K562 (cell line): ENCODE measurements at regions not wholly inside any gene's neighbourhood (a gene's known extent, or its start where the extent isn't known, plus 50 kb on each side); places are given as distances from the start of the nearest gene placed in this dataset.

Experiments used
- CREBBP ChIP-seq: IDR thresholded peaks from one replicate; pipeline ENCODE4 v1.6.1; 2012; ENCODE audit warnings: low read depth, mild to moderate bottlenecking, control low read depth, inconsistent platforms, low read length
- DIDO1 ChIP-seq: fragments of 450-650 bp; IDR thresholded peaks from 2 replicates; pipeline ENCODE4 v1.6.1; 2016; ENCODE audit warnings: low read depth, missing biosample characterization, missing genetic modification characterization
- FOXA1 ChIP-seq: fragments of 450-650 bp; IDR thresholded peaks from 2 replicates; pipeline ENCODE4 v1.6.1; 2016; ENCODE audit warnings: mild to moderate bottlenecking, borderline replicate concordance
- ZBTB17 ChIP-seq: fragments of 450-650 bp; formaldehyde crosslinking; IDR thresholded peaks from 2 replicates; pipeline ENCODE4 v1.4.0; 2020; ENCODE audit warnings: mild to moderate bottlenecking
- ZKSCAN8 ChIP-seq: fragments of 200-800 bp; sonication (Bioruptor generic); IDR thresholded peaks from 2 replicates; pipeline ENCODE4 v1.6.1; 2016; ENCODE audit warnings: missing genetic modification characterization, missing compliant biosample characterization
- TF ChIP-seq, protein P1 (sequence below): fragments of 250-450 bp; sonication (Bioruptor Pico); IDR thresholded peaks from 2 replicates; pipeline ENCODE4 v1.5.1; 2021; ENCODE audit warnings: mild to moderate bottlenecking
- TF ChIP-seq, protein P2 (sequence below): fragments of 450-650 bp; IDR thresholded peaks from one replicate; pipeline ENCODE4 v1.6.1; 2018; ENCODE audit warnings: mild to moderate bottlenecking, moderate library complexity; ENCODE audit not compliant: partially characterized antibody
- TF ChIP-seq, protein P3 (sequence below), 2 experiments: IDR thresholded peaks in 1 of 2; conservative IDR thresholded peaks in 1 of 2; 2 replicates each; pipeline ENCODE4 v1.6.1; 2016; ENCODE audit warnings: low read depth in 2 of 2, mild to moderate bottlenecking in 1 of 2, missing compliant biosample characterization in 1 of 2, missing genetic modification characterization in 1 of 2, moderate library complexity in 1 of 2

GRCh38 chr3:177647341-177647740 is 450.1 kb upstream of the TBL1XR1 start (continued):
- TF ChIP-seq CREBBP (no peak), FOXA1 (no peak), ZBTB17 (CRISPR knock-in tag) (no peak), DIDO1 (tag) (no peak), ZKSCAN8 (CRISPR knock-in tag) (no peak)
- TF ChIP-seq, protein P1, sequence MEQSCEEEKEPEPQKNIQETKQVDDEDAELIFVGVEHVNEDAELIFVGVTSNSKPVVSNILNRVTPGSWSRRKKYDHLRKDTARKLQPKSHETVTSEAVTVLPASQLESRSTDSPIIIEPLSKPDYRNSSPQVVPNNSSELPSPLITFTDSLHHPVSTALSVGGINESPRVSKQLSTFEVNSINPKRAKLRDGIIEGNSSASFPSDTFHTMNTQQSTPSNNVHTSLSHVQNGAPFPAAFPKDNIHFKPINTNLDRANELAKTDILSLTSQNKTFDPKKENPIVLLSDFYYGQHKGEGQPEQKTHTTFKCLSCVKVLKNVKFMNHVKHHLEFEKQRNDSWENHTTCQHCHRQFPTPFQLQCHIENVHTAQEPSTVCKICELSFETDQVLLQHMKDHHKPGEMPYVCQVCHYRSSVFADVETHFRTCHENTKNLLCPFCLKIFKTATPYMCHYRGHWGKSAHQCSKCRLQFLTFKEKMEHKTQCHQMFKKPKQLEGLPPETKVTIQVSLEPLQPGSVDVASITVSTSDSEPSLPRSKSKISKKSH (CRISPR knock-in tag), result no peak
- TF ChIP-seq, protein P2, sequence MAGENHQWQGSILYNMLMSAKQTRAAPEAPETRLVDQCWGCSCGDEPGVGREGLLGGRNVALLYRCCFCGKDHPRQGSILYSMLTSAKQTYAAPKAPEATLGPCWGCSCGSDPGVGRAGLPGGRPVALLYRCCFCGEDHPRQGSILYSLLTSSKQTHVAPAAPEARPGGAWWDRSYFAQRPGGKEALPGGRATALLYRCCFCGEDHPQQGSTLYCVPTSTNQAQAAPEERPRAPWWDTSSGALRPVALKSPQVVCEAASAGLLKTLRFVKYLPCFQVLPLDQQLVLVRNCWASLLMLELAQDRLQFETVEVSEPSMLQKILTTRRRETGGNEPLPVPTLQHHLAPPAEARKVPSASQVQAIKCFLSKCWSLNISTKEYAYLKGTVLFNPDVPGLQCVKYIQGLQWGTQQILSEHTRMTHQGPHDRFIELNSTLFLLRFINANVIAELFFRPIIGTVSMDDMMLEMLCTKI, result no peak
- TF ChIP-seq, protein P3, sequence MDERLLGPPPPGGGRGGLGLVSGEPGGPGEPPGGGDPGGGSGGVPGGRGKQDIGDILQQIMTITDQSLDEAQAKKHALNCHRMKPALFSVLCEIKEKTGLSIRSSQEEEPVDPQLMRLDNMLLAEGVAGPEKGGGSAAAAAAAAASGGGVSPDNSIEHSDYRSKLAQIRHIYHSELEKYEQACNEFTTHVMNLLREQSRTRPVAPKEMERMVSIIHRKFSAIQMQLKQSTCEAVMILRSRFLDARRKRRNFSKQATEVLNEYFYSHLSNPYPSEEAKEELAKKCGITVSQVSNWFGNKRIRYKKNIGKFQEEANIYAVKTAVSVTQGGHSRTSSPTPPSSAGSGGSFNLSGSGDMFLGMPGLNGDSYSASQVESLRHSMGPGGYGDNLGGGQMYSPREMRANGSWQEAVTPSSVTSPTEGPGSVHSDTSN (CRISPR knock-in tag; IDR thresholded peaks at IDR 0.05; ENCODE audit: low read depth), result no peak
- TF ChIP-seq, protein P3 (tag; conservative IDR thresholded peaks at IDR 0.05; ENCODE audit: low read depth), result no peak
